ENCODE measurements at regions not wholly inside any gene's neighbourhood (a gene's known extent, or its start where the extent isn't known, plus 50 kb on each side); places are given as distances from the start of the nearest gene placed in this dataset.

- CTCF ChIA-PET: no interaction called here
- in situ Hi-C loops (cut with MboI; ENCODE audit: low sequenced_read_pairs): loop anchor here (25.0 kb wide), 1 partner anchor 101 kb away; no protein-coding TSS in a partner anchor
- POLR2A ChIA-PET (ENCODE audit: unreplicated experiment): no interaction called here
- no TSS peak for BruUV-seq (replicated peaks)
- no peaks in the 10 kb centered on the region for H3K27me3 ChIP-seq (ENCODE audit: control insufficient read depth, insufficient read depth, low read length)
- H3K14ac ChIP-seq (replicated peaks; ENCODE audit: low read depth, low read length): no peak overlapping the region
- H3K18ac ChIP-seq (ENCODE audit: low read depth, low read length): no peak overlapping the region
- whole genome bisulfite sequencing, 2 experiments (ENCODE audit: extremely low coverage in 2 of 2, insufficient read length in 1 of 2): no CpG with 5 or more reads among the region's 1 CpG
- no peak overlapping the region for H2AFZ ChIP-seq (replicated peaks; ENCODE audit: low read length, poor library complexity)
- no peak overlapping the region for H3K9ac ChIP-seq (ENCODE audit: low read depth, low read length)
- no peak overlapping the region for H2AK9ac ChIP-seq (replicated peaks; ENCODE audit: low read depth, low read length, poor library complexity)
- H3K56ac ChIP-seq (ENCODE audit: extremely low read depth, insufficient read depth, low read length): no peak overlapping the region
- no peak overlapping the region for H2BK5ac ChIP-seq (ENCODE audit: low read depth, low read length, poor library complexity, severe bottlenecking)
- no peak for ATAC-seq (ENCODE audit: low read depth)
- no peaks in the 10 kb centered on the region for H4K20me1 ChIP-seq (ENCODE audit: insufficient read depth, low read length)
- no peaks in the 10 kb centered on the region for H3K79me1 ChIP-seq (ENCODE audit: low read depth in 1 of 2, low read length in 2 of 2)
- no peaks in the 10 kb centered on the region for H3K36me3 ChIP-seq (ENCODE audit: control insufficient read depth, insufficient read depth, low read length)
- H3K27ac ChIP-seq (ENCODE audit: insufficient read depth, low read length): no peak overlapping the region
- no peak overlapping the region for H2BK120ac ChIP-seq (ENCODE audit: low read depth, low read length)
- no peak for TF ChIP-seq CHD1 (IDR thresholded peaks at IDR 0.05; ENCODE audit: low read depth, low read length)
- TF ChIP-seq CEBPB (IDR thresholded peaks at IDR 0.05; ENCODE audit: low read depth, low read length): no peak
- TF ChIP-seq CTCF (conservative IDR thresholded peaks at IDR 0.05; ENCODE audit: low read depth, low read length): no peak
- no peak for TF ChIP-seq USF2 (IDR thresholded peaks at IDR 0.05; ENCODE audit: low read depth, low read length)
- no peak overlapping the region for H2BK20ac ChIP-seq (ENCODE audit: low read depth, low read length)
- no peak overlapping the region for H3K4me3 ChIP-seq (ENCODE audit: insufficient read depth, low read depth, low read length)
- H3K9me3 ChIP-seq (ENCODE audit: control insufficient read depth, insufficient read depth, low read length): peaks cover 15% of the 10 kb centered on the region
- no peak overlapping the region for H3K23ac ChIP-seq (ENCODE audit: low read depth, low read length)
- H3K4ac ChIP-seq (ENCODE audit: low read depth, low read length): no peak overlapping the region
- H2AK5ac ChIP-seq (ENCODE audit: low read depth, low read length): no peak overlapping the region
- intact Hi-C loops (cut with micrococcal nuclease): no loop called here
- dilution Hi-C loops (cut with HindIII; ENCODE audit: low sequenced_read_pairs, unreplicated experiment): no loop called here
- no peak overlapping the region for H4K91ac ChIP-seq (ENCODE audit: insufficient read depth, low read depth, low read length)
- H3K4me1 ChIP-seq (ENCODE audit: control insufficient read depth, insufficient read depth, low read length): no peaks in the 10 kb centered on the region
- H3K9me1 ChIP-seq (ENCODE audit: insufficient read depth, low read length): no peaks in the 10 kb centered on the region
- H4K5ac ChIP-seq (ENCODE audit: low read depth, low read length): no peak overlapping the region
- no peak for DNase-seq
- H2BK15ac ChIP-seq (ENCODE audit: low read depth, low read length): no peak overlapping the region
- H3K4me2 ChIP-seq (ENCODE audit: low read depth, low read length): no peak overlapping the region
- H4K8ac ChIP-seq (ENCODE audit: low read depth in 2 of 2, low read length in 2 of 2): no peak overlapping the region
Observed at GRCh38 chr16:5938607-5939006, 841.0 kb upstream of the EEF2KMT start.
